ENCODE measurements at regions not wholly inside any gene's neighbourhood (a gene's known extent, or its start where the extent isn't known, plus 50 kb on each side); places are given as distances from the start of the nearest gene placed in this dataset.

GRCh38 chr12:30090258-30090657, 306.5 kb upstream of the TMTC1 start:
- DNase-seq (ENCODE audit: insufficient read length, low spot score), result no peak
- no peak for FAIRE-seq
- TF ChIP-seq, protein P1, sequence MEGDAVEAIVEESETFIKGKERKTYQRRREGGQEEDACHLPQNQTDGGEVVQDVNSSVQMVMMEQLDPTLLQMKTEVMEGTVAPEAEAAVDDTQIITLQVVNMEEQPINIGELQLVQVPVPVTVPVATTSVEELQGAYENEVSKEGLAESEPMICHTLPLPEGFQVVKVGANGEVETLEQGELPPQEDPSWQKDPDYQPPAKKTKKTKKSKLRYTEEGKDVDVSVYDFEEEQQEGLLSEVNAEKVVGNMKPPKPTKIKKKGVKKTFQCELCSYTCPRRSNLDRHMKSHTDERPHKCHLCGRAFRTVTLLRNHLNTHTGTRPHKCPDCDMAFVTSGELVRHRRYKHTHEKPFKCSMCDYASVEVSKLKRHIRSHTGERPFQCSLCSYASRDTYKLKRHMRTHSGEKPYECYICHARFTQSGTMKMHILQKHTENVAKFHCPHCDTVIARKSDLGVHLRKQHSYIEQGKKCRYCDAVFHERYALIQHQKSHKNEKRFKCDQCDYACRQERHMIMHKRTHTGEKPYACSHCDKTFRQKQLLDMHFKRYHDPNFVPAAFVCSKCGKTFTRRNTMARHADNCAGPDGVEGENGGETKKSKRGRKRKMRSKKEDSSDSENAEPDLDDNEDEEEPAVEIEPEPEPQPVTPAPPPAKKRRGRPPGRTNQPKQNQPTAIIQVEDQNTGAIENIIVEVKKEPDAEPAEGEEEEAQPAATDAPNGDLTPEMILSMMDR (IDR thresholded peaks at IDR 0.05; ENCODE audit: insufficient read depth, missing control alignments), result no peak

GRCh38 chr12:30088259-30088995, 304.7 kb upstream of the TMTC1 start:
- TF ChIP-seq, protein P1 (IDR thresholded peaks at IDR 0.05; ENCODE audit: insufficient read depth, missing control alignments), result no peak
- FAIRE-seq (no peak), DNase-seq (ENCODE audit: insufficient read length, low spot score) (no peak)

- TF ChIP-seq, protein P1 (IDR thresholded peaks at IDR 0.05; ENCODE audit: insufficient read depth, missing control alignments), result no peak
- DNase-seq (ENCODE audit: insufficient read length, low spot score) (no peak), FAIRE-seq (no peak)
Measured at GRCh38 chr12:30082381-30082780, 298.6 kb upstream of the TMTC1 start.

DNA sequence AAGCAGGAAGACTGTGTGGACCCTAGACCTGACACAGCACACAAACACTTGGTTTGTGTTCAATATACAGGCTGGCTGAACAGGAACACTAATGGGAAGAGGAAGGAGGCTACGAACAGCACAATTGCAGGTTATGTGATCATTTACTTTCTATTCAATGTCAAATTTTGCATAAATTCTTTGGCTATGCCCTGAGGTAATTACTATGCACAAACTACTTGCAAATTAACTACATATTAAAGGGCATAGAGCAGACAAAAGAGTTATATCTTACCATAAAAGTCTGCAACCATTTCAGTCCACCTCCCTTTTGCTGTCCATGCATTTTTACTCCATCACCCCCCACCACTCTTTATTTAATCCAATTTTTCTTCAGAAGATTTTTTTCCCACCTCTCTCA, 291.2 kb upstream of the TMTC1 start:
- DNase-seq (ENCODE audit: insufficient read length, low spot score) (no peak), FAIRE-seq (no peak)
- TF ChIP-seq, protein P1 (IDR thresholded peaks at IDR 0.05; ENCODE audit: insufficient read depth, missing control alignments), result no peak

GRCh38 chr12:30072824-30073223, 289.1 kb upstream of the TMTC1 start:
- TF ChIP-seq, protein P1 (IDR thresholded peaks at IDR 0.05; ENCODE audit: insufficient read depth, missing control alignments), result no peak
- no peak for FAIRE-seq
- DNase-seq (ENCODE audit: insufficient read length, low spot score), result no peak

DNA sequence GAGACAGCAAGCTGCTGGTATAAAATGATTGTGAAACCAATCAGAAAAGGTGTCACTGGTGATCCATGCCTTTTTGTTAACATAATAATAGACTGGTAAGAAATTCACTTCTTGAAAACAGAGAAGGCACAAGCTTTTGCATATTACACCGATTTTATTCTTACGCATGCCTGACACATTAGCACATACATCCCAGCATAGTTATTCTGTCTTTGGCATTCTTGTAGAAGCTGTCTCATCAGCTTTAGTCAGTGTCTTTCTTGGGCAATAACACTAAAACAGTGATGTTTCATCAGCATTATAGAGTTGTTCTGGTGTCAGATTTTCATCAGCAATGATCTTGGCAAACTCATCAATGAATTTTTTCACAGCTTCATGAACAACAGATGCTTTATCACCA, 283.4 kb upstream of the TMTC1 start:
- FAIRE-seq (no peak), DNase-seq (ENCODE audit: insufficient read length, low spot score) (no peak)
- TF ChIP-seq, protein P1 (IDR thresholded peaks at IDR 0.05; ENCODE audit: insufficient read depth, missing control alignments), result no peak

GRCh38 chr12:30064906-30065305, 281.2 kb upstream of the TMTC1 start:
- DNase-seq (ENCODE audit: insufficient read length, low spot score) (no peak), FAIRE-seq (no peak)
- TF ChIP-seq, protein P1 (IDR thresholded peaks at IDR 0.05; ENCODE audit: insufficient read depth, missing control alignments), result no peak
